ENCODE measurements at regions not wholly inside any gene's neighbourhood (a gene's known extent, or its start where the extent isn't known, plus 50 kb on each side); places are given as distances from the start of the nearest gene placed in this dataset.

DNA sequence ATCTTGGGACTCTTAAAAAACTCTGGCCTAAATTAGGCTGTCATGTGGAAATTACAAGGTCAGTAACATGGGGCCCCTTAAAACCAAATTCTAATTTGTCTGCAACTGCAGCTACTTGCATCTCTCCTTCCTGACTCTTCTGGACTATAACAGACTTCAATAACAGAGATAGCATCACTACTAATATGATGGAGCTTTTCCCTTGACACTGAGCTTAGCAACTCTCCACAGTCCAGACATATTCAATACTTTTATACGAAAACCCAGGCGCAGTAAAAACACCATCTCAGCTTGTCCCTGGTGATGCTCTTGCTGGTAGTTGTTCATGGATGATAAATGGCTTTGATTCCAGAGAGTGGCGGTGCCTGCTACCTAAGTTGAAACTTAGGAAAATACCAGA is 850.4 kb downstream of the STIM2 start:
- Mint-ChIP-seq H3K27ac (no peak overlapping the region), H3K9me3 (ENCODE audit: insufficient read depth) (no peaks in the 10 kb centered on the region), H3K4me1 (ENCODE audit: low read depth) (no peaks in the 10 kb centered on the region), H3K4me3 (no peak overlapping the region), H3K36me3 (ENCODE audit: low read depth) (no peaks in the 10 kb centered on the region), H3K27me3 (ENCODE audit: low read depth) (no peaks in the 10 kb centered on the region)
- ChIA-PET POLR2A (no interaction called here), CTCF (no interaction called here)
- DNase-seq: no peak
- no peak for ATAC-seq

DNA sequence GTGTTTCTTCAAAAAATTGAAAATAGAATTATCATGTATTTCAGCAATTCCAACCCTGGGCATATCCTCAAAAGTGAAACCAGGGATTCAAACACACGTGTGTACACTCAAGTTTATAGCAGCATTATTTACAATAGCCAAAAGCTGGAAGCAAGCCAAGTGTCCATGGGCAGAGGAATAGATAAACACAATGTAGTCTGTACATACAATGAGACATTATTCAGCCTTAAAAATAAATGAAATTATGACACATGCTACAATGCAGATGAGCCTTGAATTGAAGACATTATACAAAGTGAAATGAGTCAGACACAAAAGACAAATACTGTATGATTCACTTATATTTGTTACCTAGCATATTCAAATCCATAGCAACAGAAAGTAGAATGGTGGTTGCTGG is 853.4 kb downstream of the STIM2 start:
- H3K9me3 Mint-ChIP-seq (ENCODE audit: insufficient read depth): no peaks in the 10 kb centered on the region
- ChIA-PET POLR2A (no interaction called here), CTCF (no interaction called here)
- no peak overlapping the region for H3K27ac Mint-ChIP-seq
- no peaks in the 10 kb centered on the region for H3K4me1 Mint-ChIP-seq (ENCODE audit: low read depth)
- H3K36me3 Mint-ChIP-seq (ENCODE audit: low read depth): no peaks in the 10 kb centered on the region
- DNase-seq: no peak
- no peak for ATAC-seq
- no peak overlapping the region for H3K4me3 Mint-ChIP-seq
- no peaks in the 10 kb centered on the region for H3K27me3 Mint-ChIP-seq (ENCODE audit: low read depth)

DNA sequence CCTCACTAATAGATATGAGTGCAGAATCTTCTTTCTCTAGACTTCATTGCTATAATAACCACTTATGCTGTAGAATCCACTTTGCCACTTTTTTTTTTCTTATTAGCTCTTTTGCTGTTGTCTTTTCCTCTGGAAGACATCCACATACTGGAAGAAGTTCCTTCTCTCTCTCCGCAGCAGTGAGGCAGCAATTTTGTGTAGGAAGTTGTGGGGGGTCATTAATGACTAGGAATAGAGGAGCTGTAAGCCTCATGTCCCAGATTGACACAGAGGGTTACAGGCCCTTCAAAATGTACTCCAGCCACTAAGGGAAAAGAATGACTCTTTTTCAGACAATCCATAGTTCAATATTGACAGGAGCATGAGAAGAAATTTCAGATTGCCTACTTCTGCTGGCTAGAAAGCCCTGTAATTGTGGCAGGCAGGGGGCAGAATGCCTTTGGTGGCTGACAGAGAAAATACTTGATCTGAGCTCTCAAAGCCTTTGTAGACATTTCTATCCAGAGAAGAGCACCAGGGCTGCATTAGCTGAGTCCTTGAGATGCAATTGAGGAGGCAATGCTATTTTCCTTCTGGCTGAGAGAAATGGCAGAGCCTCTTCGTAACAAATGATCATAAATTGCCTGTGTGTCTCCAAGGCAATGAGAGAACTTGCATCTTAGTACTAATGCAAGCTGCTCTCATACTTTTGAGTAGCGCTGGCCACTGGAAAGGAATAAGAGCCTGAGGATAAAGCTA is 856.2 kb downstream of the STIM2 start:
- CTCF ChIA-PET: no interaction called here
- Mint-ChIP-seq H3K27ac (no peak overlapping the region), H3K9me3 (ENCODE audit: insufficient read depth) (peaks cover 5% of the 10 kb centered on the region), H3K4me3 (no peak overlapping the region), H3K36me3 (ENCODE audit: low read depth) (no peaks in the 10 kb centered on the region), H3K27me3 (ENCODE audit: low read depth) (no peaks in the 10 kb centered on the region), H3K4me1 (ENCODE audit: low read depth) (peaks cover 2% of the 10 kb centered on the region)
- ATAC-seq (no peak), DNase-seq (no peak)
- POLR2A ChIA-PET: no interaction called here

DNA sequence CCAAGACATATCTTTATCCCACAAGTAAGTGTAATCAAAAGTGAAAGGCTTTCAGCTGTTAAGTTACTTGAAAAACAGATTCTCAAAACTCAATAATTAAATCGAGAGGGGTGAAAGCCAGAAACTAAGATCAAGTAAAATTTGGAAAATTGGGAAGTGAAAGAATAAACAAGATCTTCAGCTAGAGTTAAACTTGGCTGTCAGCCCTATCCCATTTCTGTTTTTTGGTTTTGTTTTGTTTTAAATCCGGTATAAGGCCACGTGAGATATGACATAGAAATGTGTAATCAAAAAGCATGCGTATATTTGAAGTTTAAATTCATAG is 856.8 kb downstream of the STIM2 start:
- no peak for ATAC-seq
- Mint-ChIP-seq H3K4me1 (ENCODE audit: low read depth) (peaks cover 2% of the 10 kb centered on the region), H3K27ac (no peak overlapping the region), H3K9me3 (ENCODE audit: insufficient read depth) (peaks cover 5% of the 10 kb centered on the region), H3K27me3 (ENCODE audit: low read depth) (no peaks in the 10 kb centered on the region), H3K4me3 (no peak overlapping the region), H3K36me3 (ENCODE audit: low read depth) (no peaks in the 10 kb centered on the region)
- POLR2A ChIA-PET: no interaction called here
- no peak for DNase-seq
- CTCF ChIA-PET: no interaction called here

DNA sequence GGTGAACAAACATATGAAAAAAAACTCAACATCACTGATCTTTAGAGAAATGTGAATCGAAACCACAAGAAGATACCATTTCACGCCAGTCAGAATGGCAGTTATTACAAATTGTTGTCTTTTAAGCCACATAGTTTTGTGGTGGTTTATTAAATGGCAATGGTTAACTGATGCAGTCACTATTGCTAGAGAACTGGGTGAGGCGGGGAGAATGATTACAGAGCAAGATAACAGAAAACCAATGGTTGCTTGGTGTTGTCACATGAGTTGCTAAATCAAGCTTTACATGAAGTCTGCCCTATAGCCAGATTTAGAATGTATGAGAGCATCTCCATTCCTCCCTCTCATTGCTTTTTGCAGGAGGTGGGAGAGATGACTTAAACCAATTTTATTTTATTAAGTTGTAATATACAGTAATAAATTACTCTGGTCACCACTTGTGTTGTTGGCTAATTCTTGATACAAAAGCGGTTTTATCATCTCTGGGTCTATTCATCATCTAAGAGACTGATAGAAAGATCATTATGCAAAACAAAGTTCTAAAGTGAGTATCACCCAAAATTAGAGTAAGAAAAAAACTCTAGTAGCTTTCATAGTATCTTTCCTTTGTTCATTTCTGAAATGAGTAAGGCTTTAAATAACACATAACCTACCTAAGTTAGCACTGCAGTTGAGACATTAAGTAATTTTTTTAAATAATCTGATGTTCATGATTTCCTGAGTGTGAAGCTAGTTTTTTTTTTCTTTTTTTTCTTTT is 859.5 kb downstream of the STIM2 start:
- Mint-ChIP-seq H3K4me3 (no peak overlapping the region), H3K27me3 (ENCODE audit: low read depth) (no peaks in the 10 kb centered on the region), H3K27ac (no peak overlapping the region), H3K4me1 (ENCODE audit: low read depth) (peaks cover 2% of the 10 kb centered on the region), H3K36me3 (ENCODE audit: low read depth) (no peaks in the 10 kb centered on the region), H3K9me3 (ENCODE audit: insufficient read depth) (peaks cover 9% of the 10 kb centered on the region)
- no peak for DNase-seq
- ChIA-PET CTCF (no interaction called here), POLR2A (no interaction called here)
- ATAC-seq: no peak

DNA sequence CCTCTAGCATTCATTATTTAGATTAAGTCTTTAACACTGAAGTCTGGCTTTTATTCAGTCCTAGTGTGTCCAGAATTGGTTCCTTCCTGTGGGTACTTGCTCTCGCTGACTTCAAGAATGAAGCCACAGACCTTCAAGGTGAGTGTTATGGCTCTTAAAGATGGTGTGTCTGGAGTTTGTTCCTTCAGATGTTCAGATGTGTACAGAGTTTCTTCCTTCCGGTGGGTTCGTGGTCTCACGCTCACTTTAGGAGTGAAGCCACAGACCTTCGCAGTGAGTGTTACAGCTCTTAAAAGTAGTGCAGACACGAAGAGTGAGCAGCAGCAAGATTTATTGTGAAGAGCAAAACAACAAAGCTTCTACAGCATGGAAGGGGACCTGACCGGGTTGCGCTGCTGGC is 860.6 kb downstream of the STIM2 start:
- POLR2A ChIA-PET: no interaction called here
- Mint-ChIP-seq H3K36me3 (ENCODE audit: low read depth) (no peaks in the 10 kb centered on the region), H3K27ac (no peak overlapping the region), H3K4me3 (no peak overlapping the region), H3K4me1 (ENCODE audit: low read depth) (peaks cover 2% of the 10 kb centered on the region), H3K9me3 (ENCODE audit: insufficient read depth) (peaks cover 9% of the 10 kb centered on the region), H3K27me3 (ENCODE audit: low read depth) (no peaks in the 10 kb centered on the region)
- ATAC-seq (no peak), DNase-seq (no peak)
- CTCF ChIA-PET: no interaction called here

DNA sequence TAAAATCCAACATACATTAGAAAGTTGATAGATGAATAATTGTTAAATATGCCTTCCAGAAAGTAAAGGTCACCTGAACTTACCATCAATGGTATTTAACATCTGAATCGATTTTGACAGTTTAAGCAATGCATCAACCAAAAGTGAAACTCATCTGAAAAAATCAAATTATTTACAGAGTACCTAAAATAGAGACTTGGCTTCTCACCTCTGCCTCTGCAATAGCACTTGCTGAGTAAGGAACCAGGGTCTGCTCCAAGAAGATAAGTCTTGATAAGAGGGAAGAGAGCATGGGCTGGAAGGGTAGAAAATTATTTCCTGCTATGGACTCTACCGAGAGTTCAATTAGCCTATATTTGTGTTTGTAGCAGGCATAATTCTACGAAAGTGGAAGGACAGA is 868.3 kb downstream of the STIM2 start:
- DNase-seq (no peak), ATAC-seq (no peak)
- Mint-ChIP-seq H3K4me1 (ENCODE audit: low read depth) (no peaks in the 10 kb centered on the region), H3K27me3 (ENCODE audit: low read depth) (no peaks in the 10 kb centered on the region), H3K4me3 (no peak overlapping the region), H3K36me3 (ENCODE audit: low read depth) (no peaks in the 10 kb centered on the region), H3K9me3 (ENCODE audit: insufficient read depth) (peaks cover 4% of the 10 kb centered on the region), H3K27ac (no peak overlapping the region)
- ChIA-PET POLR2A (no interaction called here), CTCF (no interaction called here)

DNA sequence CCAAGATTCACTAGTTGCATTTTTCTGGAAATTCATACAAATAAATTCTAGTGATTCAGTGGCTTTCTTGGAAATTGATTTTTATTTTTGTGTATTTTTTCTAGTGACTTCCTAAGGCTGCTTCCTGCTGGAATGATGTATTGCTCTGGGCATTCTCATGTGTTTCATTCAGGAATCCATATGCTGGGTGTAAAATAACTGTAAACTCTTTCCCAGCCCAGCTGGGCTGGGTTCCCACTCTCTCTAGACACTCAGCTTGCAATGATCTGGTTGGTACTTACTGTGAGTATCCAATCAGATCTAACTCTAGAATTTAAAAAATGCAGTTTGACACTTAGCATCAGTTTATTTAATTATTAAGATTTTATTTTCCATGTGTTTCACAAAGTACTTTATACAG is 882.2 kb downstream of the STIM2 start:
- no peaks in the 10 kb centered on the region for H3K27me3 Mint-ChIP-seq (ENCODE audit: low read depth)
- H3K36me3 Mint-ChIP-seq (ENCODE audit: low read depth): no peaks in the 10 kb centered on the region

DNA sequence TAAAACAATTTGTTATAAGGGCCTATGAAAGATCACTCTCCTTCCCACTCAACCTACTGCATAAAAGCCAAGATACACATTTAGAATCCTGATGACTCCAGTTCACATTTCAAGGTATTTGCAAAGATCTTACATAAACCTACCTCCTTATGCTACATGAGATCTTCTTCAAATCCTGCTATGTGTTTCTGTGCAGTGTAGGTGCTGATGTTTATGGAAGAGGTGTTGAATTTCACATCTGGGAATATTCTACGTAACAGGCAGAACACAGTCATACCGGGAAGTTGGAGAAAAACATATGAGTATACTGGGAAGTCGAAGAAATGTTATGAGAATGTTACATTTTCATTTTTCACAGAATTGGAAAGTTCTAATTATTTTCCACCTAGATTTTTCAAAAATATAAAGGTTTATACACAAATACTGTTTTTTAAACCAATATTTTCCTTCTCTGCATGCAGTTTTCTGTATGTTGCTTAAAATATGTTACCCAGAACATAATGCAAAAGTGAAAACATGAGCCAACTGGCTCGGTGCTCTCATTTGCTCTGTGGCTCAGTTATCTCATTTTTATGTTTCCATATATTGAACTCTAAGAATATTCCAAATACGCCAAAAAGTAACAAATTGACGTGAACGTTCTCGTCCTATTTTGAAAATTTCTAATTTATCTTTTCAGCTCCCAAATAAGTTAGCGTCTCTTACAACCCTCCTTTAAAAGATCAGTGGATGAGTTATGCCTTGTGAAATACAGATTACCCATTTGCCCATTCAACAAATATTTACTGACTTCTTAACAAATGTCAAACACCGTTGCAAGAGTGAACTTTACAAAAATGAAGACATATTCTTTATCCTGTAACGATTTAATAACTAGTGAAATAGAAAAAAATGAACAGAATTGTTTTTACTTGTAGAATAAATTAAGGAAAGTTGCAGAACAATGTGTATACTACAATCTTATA is 899.3 kb downstream of the STIM2 start:
- no peaks in the 10 kb centered on the region for H3K36me3 Mint-ChIP-seq (ENCODE audit: low read depth)
- H3K9me3 Mint-ChIP-seq (ENCODE audit: insufficient read depth): peaks cover 8% of the 10 kb centered on the region
- H3K4me3 Mint-ChIP-seq: no peak overlapping the region
- H3K4me1 Mint-ChIP-seq (ENCODE audit: low read depth): no peaks in the 10 kb centered on the region
- H3K27me3 Mint-ChIP-seq (ENCODE audit: low read depth): no peaks in the 10 kb centered on the region
- H3K27ac Mint-ChIP-seq: no peak overlapping the region
- DNase-seq: no peak
- CTCF ChIA-PET: no interaction called here
- POLR2A ChIA-PET: no interaction called here
- ATAC-seq: no peak

More for the DNA sequence above, 882.2 kb downstream of the STIM2 start:
- DNase-seq (no peak), ATAC-seq (no peak)
- no peaks in the 10 kb centered on the region for H3K4me1 Mint-ChIP-seq (ENCODE audit: low read depth)
- no peaks in the 10 kb centered on the region for H3K9me3 Mint-ChIP-seq (ENCODE audit: insufficient read depth)
- POLR2A ChIA-PET: no interaction called here
- H3K27ac Mint-ChIP-seq: no peak overlapping the region
- no peak overlapping the region for H3K4me3 Mint-ChIP-seq
- CTCF ChIA-PET: interaction anchor here (0.7 kb wide), 1 partner anchor 12 kb away, joined by 3 read pairs; no protein-coding TSS in a partner anchor

DNA sequence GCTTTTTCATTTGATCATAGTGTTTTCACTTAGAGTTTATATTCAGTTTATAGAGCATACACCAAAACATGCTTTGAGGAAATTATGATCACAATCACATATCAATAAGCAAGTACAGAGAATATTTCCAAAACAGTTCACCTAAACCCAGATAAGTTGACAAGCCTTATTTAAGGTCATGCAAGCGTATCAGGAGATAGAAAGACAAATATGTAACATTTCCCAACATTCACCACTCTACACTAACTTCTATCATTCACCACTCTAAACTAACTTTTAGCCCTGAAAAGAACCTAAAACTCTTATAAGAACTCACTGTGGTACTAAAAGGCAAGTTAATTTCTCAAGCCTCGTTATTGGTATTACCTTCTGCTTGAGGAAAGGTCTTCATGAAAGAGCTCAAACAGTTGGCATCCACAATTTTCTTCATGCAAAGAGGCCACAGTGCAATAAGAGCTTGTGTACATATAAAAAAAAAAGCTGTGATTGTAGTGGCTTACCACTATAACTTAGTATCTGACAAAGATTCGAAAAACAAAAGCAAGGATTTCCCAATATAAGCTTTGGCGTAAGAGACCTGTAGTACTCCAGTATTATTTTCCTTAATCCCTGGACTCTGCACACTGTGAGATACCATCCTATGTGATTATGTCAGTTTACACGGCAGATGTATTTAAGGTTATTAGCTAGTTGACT is 903.3 kb downstream of the STIM2 start:
- DNase-seq (no peak), ATAC-seq (no peak)
- ChIA-PET CTCF (no interaction called here), POLR2A (no interaction called here)
- peaks cover 12% of the 10 kb centered on the region for H3K9me3 Mint-ChIP-seq (ENCODE audit: insufficient read depth)
- no peak overlapping the region for H3K27ac Mint-ChIP-seq
- no peak overlapping the region for H3K4me3 Mint-ChIP-seq
- no peaks in the 10 kb centered on the region for H3K36me3 Mint-ChIP-seq (ENCODE audit: low read depth)
- H3K27me3 Mint-ChIP-seq (ENCODE audit: low read depth): no peaks in the 10 kb centered on the region
- no peaks in the 10 kb centered on the region for H3K4me1 Mint-ChIP-seq (ENCODE audit: low read depth)

DNA sequence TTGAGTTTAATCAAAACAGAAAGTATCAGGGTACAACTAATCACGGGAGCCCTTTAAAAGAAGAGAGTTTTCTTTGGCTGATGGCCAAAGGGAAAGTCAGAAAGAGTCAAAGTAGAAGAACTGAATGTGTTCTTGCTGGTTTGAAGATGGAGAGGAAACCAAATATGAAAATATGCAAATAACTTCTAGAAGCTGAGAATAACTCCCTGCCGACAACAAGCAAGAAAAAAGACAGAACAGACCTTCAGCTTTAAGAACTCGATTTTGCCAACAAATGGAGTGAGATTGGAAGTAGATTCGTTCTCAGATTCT is 903.8 kb downstream of the STIM2 start:
- ATAC-seq (no peak), DNase-seq (no peak)
- Mint-ChIP-seq H3K4me1 (ENCODE audit: low read depth) (no peaks in the 10 kb centered on the region), H3K27ac (no peak overlapping the region), H3K9me3 (ENCODE audit: insufficient read depth) (peaks cover 12% of the 10 kb centered on the region), H3K27me3 (ENCODE audit: low read depth) (no peaks in the 10 kb centered on the region), H3K36me3 (ENCODE audit: low read depth) (no peaks in the 10 kb centered on the region), H3K4me3 (no peak overlapping the region)
- ChIA-PET POLR2A (no interaction called here), CTCF (no interaction called here)

DNA sequence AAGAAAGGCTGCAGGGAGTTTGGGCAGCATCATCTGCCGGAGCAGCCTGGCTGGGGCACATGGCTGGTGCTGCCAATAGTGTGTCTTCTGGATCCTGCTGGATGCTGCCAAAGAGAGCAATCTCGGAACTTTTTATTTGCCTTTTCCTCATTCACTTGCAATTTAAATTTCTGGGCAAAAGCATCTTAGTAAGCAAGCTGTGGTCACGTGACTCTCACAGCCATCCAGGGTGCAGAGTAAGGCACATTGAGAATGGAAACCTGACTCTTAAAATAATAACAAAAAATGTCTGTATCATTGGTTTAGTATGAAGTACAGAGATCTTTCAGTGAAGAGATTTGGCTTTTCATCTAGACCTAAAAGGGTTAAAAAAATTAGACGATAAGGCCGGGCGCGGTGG is 910.3 kb downstream of the STIM2 start:
- ATAC-seq (no peak), DNase-seq (no peak)
- H3K9me3 Mint-ChIP-seq (ENCODE audit: insufficient read depth): no peaks in the 10 kb centered on the region
- no peak overlapping the region for H3K27ac Mint-ChIP-seq
- H3K36me3 Mint-ChIP-seq (ENCODE audit: low read depth): no peaks in the 10 kb centered on the region
- H3K4me1 Mint-ChIP-seq (ENCODE audit: low read depth): no peaks in the 10 kb centered on the region
- no peaks in the 10 kb centered on the region for H3K27me3 Mint-ChIP-seq (ENCODE audit: low read depth)
- H3K4me3 Mint-ChIP-seq: no peak overlapping the region
- ChIA-PET POLR2A (no interaction called here), CTCF (no interaction called here)

Measured in activated CD8-positive, alpha-beta T cell treated with anti-CD3 and anti-CD28 coated beads, Interleukin-2, amount 10 ng/mL, durations not matched to agents 7 days and 5 days (primary cell).